ENCODE measurements at regions not wholly inside any gene's neighbourhood (a gene's known extent, or its start where the extent isn't known, plus 50 kb on each side); places are given as distances from the start of the nearest gene placed in this dataset.

- WGBS, 10 experiments: 0 to 70% (median 34%) methylated on average over 1 to 3 of the region's 3 CpGs; no CpG with 5 or more reads in 3 of the 10 experiments
- H3K27ac ChIP-seq: no peak overlapping the region
- H3K4me1 ChIP-seq (replicated peaks in 1 of 2): peaks cover 0 to 4% of the 10 kb centered on the region in 2 donors
- H3K4me3 ChIP-seq: no peak overlapping the region
- in situ Hi-C loops (cut with MboI; ENCODE audit: low pct_unique_long_range_greater_than_20kb in 2 of 9, low sequenced_read_pairs in 9 of 9, unreplicated experiment in 9 of 9): no loop called here
- peak in 3 of 8 experiments; percentile 11 to 18 (median 15) for ATAC-seq (replicated peaks in 6 of 8)
These were observed 1023.6 kb downstream of the XPNPEP1 start for GRCh38 chr10:108899670-108900069.

GRCh38 chr10:108894402-108895301 is 1028.7 kb downstream of the XPNPEP1 start:
- 40 to 96% (median 71%) methylated on average over 1 to 8 of the region's 8 CpGs for WGBS, 10 experiments
- no peak overlapping the region for H3K27ac ChIP-seq
- ATAC-seq (replicated peaks in 6 of 8): no peak
- no peak overlapping the region for H3K4me3 ChIP-seq
- no peaks in the 10 kb centered on the region for H3K4me1 ChIP-seq (replicated peaks in 1 of 2)
- in situ Hi-C loops (cut with MboI; ENCODE audit: low pct_unique_long_range_greater_than_20kb in 2 of 9, low sequenced_read_pairs in 9 of 9, unreplicated experiment in 9 of 9): no loop called here

GRCh38 chr10:108877095-108877561 is 1046.2 kb downstream of the XPNPEP1 start:
- 0 to 78% (median 33%) methylated on average over 1 to 5 of the region's 5 CpGs; no CpG with 5 or more reads in 1 of the 10 experiments for WGBS, 10 experiments
- H3K4me1 ChIP-seq (replicated peaks in 1 of 2): peaks cover 6 to 16% of the 10 kb centered on the region in 2 donors
- H3K4me3 ChIP-seq: no peak overlapping the region
- ATAC-seq (replicated peaks in 6 of 8): peak in 5 of 8 experiments; percentile 70 to 93 (median 91)
- no peak overlapping the region for H3K27ac ChIP-seq
- in situ Hi-C loops (cut with MboI; ENCODE audit: low pct_unique_long_range_greater_than_20kb in 2 of 9, low sequenced_read_pairs in 9 of 9, unreplicated experiment in 9 of 9): no loop called here

- 0 to 100% (median 29%) methylated on average over 1 to 2 of the region's 2 CpGs; no CpG with 5 or more reads in 3 of the 10 experiments for WGBS, 10 experiments
- peaks cover 6 to 16% of the 10 kb centered on the region in 2 donors for H3K4me1 ChIP-seq (replicated peaks in 1 of 2)
- in situ Hi-C loops (cut with MboI; ENCODE audit: low pct_unique_long_range_greater_than_20kb in 2 of 9, low sequenced_read_pairs in 9 of 9, unreplicated experiment in 9 of 9): no loop called here
- no peak for ATAC-seq (replicated peaks in 6 of 8)
- H3K27ac ChIP-seq: no peak overlapping the region
- no peak overlapping the region for H3K4me3 ChIP-seq
These were observed 1050.5 kb downstream of the XPNPEP1 start for GRCh38 chr10:108872854-108873253.

- Histone ChIP-seq H3K4me1 (replicated peaks in 1 of 2) (no peaks in the 10 kb centered on the region), H3K4me3 (no peak overlapping the region), H3K27ac (no peak overlapping the region)
- no peak for ATAC-seq (replicated peaks in 6 of 8)
- 0 to 88% (median 55%) methylated on average over 1 of the region's 1 CpG; no CpG with 5 or more reads in 2 of the 10 experiments for WGBS, 10 experiments
- in situ Hi-C loops (cut with MboI; ENCODE audit: low pct_unique_long_range_greater_than_20kb in 2 of 9, low sequenced_read_pairs in 9 of 9, unreplicated experiment in 9 of 9): no loop called here
These were observed 1054.4 kb downstream of the XPNPEP1 start for GRCh38 chr10:108868881-108869280.

GRCh38 chr10:108862676-108863350 is 1060.5 kb downstream of the XPNPEP1 start:
- no peak for ATAC-seq (replicated peaks in 6 of 8)
- WGBS, 10 experiments: 0 to 100% (median 75%) methylated on average over 1 to 3 of the region's 3 CpGs; no CpG with 5 or more reads in 1 of the 10 experiments
- Histone ChIP-seq H3K27ac (no peak overlapping the region), H3K4me1 (replicated peaks in 1 of 2) (peaks cover 0 to 15% of the 10 kb centered on the region in 2 donors), H3K4me3 (no peak overlapping the region)
- in situ Hi-C loops (cut with MboI; ENCODE audit: low pct_unique_long_range_greater_than_20kb in 2 of 9, low sequenced_read_pairs in 9 of 9, unreplicated experiment in 9 of 9): no loop called here

GRCh38 chr10:108861181-108861754 is 1062.0 kb downstream of the XPNPEP1 start:
- peaks cover 0 to 15% of the 10 kb centered on the region in 2 donors for H3K4me1 ChIP-seq (replicated peaks in 1 of 2)
- no peak overlapping the region for H3K27ac ChIP-seq
- ATAC-seq (replicated peaks in 6 of 8): peak in 2 of 8 experiments; percentile 44 to 45
- H3K4me3 ChIP-seq: no peak overlapping the region
- WGBS, 10 experiments: 0 to 98% (median 88%) methylated on average over 1 to 5 of the region's 5 CpGs; no CpG with 5 or more reads in 1 of the 10 experiments
- in situ Hi-C loops (cut with MboI; ENCODE audit: low pct_unique_long_range_greater_than_20kb in 2 of 9, low sequenced_read_pairs in 9 of 9, unreplicated experiment in 9 of 9): no loop called here

GRCh38 chr10:108852211-108852610 is 1071.1 kb downstream of the XPNPEP1 start:
- Histone ChIP-seq H3K27ac (no peak overlapping the region), H3K4me1 (replicated peaks in 1 of 2) (no peaks in the 10 kb centered on the region), H3K4me3 (no peak overlapping the region)
- ATAC-seq (replicated peaks in 6 of 8): no peak
- 64 to 100% (median 96%) methylated on average over 2 to 4 of the region's 4 CpGs for WGBS, 10 experiments
- in situ Hi-C loops (cut with MboI; ENCODE audit: low pct_unique_long_range_greater_than_20kb in 2 of 9, low sequenced_read_pairs in 9 of 9, unreplicated experiment in 9 of 9): no loop called here

- Histone ChIP-seq H3K27ac (no peak overlapping the region), H3K4me1 (replicated peaks in 1 of 2) (no peaks in the 10 kb centered on the region), H3K4me3 (no peak overlapping the region)
- no peak for ATAC-seq (replicated peaks in 6 of 8)
- in situ Hi-C loops (cut with MboI; ENCODE audit: low pct_unique_long_range_greater_than_20kb in 2 of 9, low sequenced_read_pairs in 9 of 9, unreplicated experiment in 9 of 9): no loop called here
- WGBS, 10 experiments: 44 to 100% (median 79%) methylated on average over 1 of the region's 1 CpG; no CpG with 5 or more reads in 3 of the 10 experiments
These were observed 1073.0 kb downstream of the XPNPEP1 start for GRCh38 chr10:108850138-108850854.

GRCh38 chr10:108849688-108850087 is 1073.6 kb downstream of the XPNPEP1 start:
- Histone ChIP-seq H3K4me1 (replicated peaks in 1 of 2) (no peaks in the 10 kb centered on the region), H3K4me3 (no peak overlapping the region), H3K27ac (no peak overlapping the region)
- in situ Hi-C loops (cut with MboI; ENCODE audit: low pct_unique_long_range_greater_than_20kb in 2 of 9, low sequenced_read_pairs in 9 of 9, unreplicated experiment in 9 of 9): no loop called here
- ATAC-seq (replicated peaks in 6 of 8): no peak
- WGBS, 10 experiments: 0 to 83% (median 50%) methylated on average over 1 to 2 of the region's 2 CpGs; no CpG with 5 or more reads in 1 of the 10 experiments

- Histone ChIP-seq H3K4me1 (replicated peaks in 1 of 2) (no peaks in the 10 kb centered on the region), H3K4me3 (no peak overlapping the region), H3K27ac (no peak overlapping the region)
- in situ Hi-C loops (cut with MboI; ENCODE audit: low pct_unique_long_range_greater_than_20kb in 2 of 9, low sequenced_read_pairs in 9 of 9, unreplicated experiment in 9 of 9): no loop called here
- ATAC-seq (replicated peaks in 6 of 8): no peak
These were observed 1074.1 kb downstream of the XPNPEP1 start for GRCh38 chr10:108849186-108849585.

- Histone ChIP-seq H3K4me1 (replicated peaks in 1 of 2) (no peaks in the 10 kb centered on the region), H3K4me3 (no peak overlapping the region), H3K27ac (no peak overlapping the region)
- no peak for ATAC-seq (replicated peaks in 6 of 8)
- 0 to 100% (median 45%) methylated on average over 1 of the region's 1 CpG; no CpG with 5 or more reads in 2 of the 10 experiments for WGBS, 10 experiments
- in situ Hi-C loops (cut with MboI; ENCODE audit: low pct_unique_long_range_greater_than_20kb in 2 of 9, low sequenced_read_pairs in 9 of 9, unreplicated experiment in 9 of 9): no loop called here
These were observed 1075.3 kb downstream of the XPNPEP1 start for GRCh38 chr10:108848046-108848445.
